Mucosa of descending colon (tissue), 3 donors: ENCODE measurements at regions not wholly inside any gene's neighbourhood (a gene's known extent, or its start where the extent isn't known, plus 50 kb on each side); places are given as distances from the start of the nearest gene placed in this dataset.

ENCODE experiments used
- ATAC-seq: fragments of 200-7000 bp; cut with Tn5 transposase; one replicate; pipeline ENCODE4 v1.9.1; 2020; ENCODE audit warnings: mild to moderate bottlenecking, moderate library complexity
- DNase-seq, 3 donors: peaks; one replicate each; pipeline ENCODE4 v3.0.0-alpha.2; 2020
- H3K36me3 ChIP-seq: fragments of 200-600 bp; one replicate; pipeline ENCODE4 v1.8.0; 2021; ENCODE audit warnings: low read depth, mild to moderate bottlenecking
- H3K4me1 ChIP-seq: fragments of 200-600 bp; one replicate; pipeline ENCODE4 v1.8.0; 2021; ENCODE audit warnings: low read depth, mild to moderate bottlenecking
- H3K4me3 ChIP-seq: fragments of 200-600 bp; one replicate; pipeline ENCODE4 v1.8.0; 2021; ENCODE audit warnings: mild to moderate bottlenecking
- H3K9me3 ChIP-seq: fragments of 200-600 bp; one replicate; pipeline ENCODE4 v1.8.0; 2021; ENCODE audit warnings: mild to moderate bottlenecking
- CTCF ChIP-seq: fragments of 200-600 bp; IDR thresholded peaks from one replicate; pipeline ENCODE4 v1.8.0; 2022; ENCODE audit warnings: antibody characterized with exemption, mild to moderate bottlenecking
- intact Hi-C, 2 donors: fragments of 100-400 bp; cut with DNase I in 1 of 2; cut with micrococcal nuclease in 1 of 2; formaldehyde crosslinking; loops; one replicate each; pipeline versions ENCODE4 v1.11.0 to v1.11.1; 2022; cut with DNase I, micrococcal nuclease
- donor health status: DM: no; HTN: no; CAD: no; lungs with moderate emphysema.
- donor health status: DM: no; HTN: no; CAD: no.
- donor health status: DM: no; HTN: yes; CAD: no.

- TF ChIP-seq CTCF: no peak
- intact Hi-C loops: no loop called here
- ATAC-seq (no peak), DNase-seq (no peak)
- Histone ChIP-seq H3K4me3 (no peak overlapping the region), H3K9me3 (no peaks in the 10 kb centered on the region), H3K4me1 (no peaks in the 10 kb centered on the region), H3K36me3 (no peaks in the 10 kb centered on the region)
Measured at GRCh38 chr2:83470928-83471327, 988.2 kb downstream of the SUCLG1 start.

GRCh38 chr2:83464444-83464843 is 994.6 kb downstream of the SUCLG1 start:
- TF ChIP-seq CTCF: no peak
- DNase-seq: no peak
- intact Hi-C loops: no loop called here

GRCh38 chr2:83462881-83463280 is 996.2 kb downstream of the SUCLG1 start:
- Histone ChIP-seq H3K4me3 (no peak overlapping the region), H3K4me1 (no peaks in the 10 kb centered on the region), H3K36me3 (no peaks in the 10 kb centered on the region), H3K9me3 (no peaks in the 10 kb centered on the region)
- intact Hi-C loops: no loop called here
- no peak for TF ChIP-seq CTCF
- DNase-seq: no peak
- ATAC-seq: no peak

More at GRCh38 chr2:83464444-83464843, 994.6 kb downstream of the SUCLG1 start:
- Histone ChIP-seq H3K4me3 (no peak overlapping the region), H3K4me1 (no peaks in the 10 kb centered on the region), H3K9me3 (no peaks in the 10 kb centered on the region), H3K36me3 (no peaks in the 10 kb centered on the region)
- ATAC-seq: no peak

GRCh38 chr2:83461135-83461534 is 997.9 kb downstream of the SUCLG1 start:
- H3K4me3 ChIP-seq: no peak overlapping the region
- no peak for TF ChIP-seq CTCF
- H3K36me3 ChIP-seq: no peaks in the 10 kb centered on the region
- no peaks in the 10 kb centered on the region for H3K4me1 ChIP-seq
- H3K9me3 ChIP-seq: no peaks in the 10 kb centered on the region
- DNase-seq: no peak
- no peak for ATAC-seq
- intact Hi-C loops: no loop called here

- intact Hi-C loops: no loop called here
- no peaks in the 10 kb centered on the region for H3K9me3 ChIP-seq
- H3K36me3 ChIP-seq: no peaks in the 10 kb centered on the region
- DNase-seq: no peak
- no peak for TF ChIP-seq CTCF
- H3K4me3 ChIP-seq: no peak overlapping the region
- no peak for ATAC-seq
- H3K4me1 ChIP-seq: no peaks in the 10 kb centered on the region
Measured at GRCh38 chr2:83459456-83459855, 999.6 kb downstream of the SUCLG1 start.

GRCh38 chr2:83435989-83436388 is 1023.1 kb downstream of the SUCLG1 start:
- H3K4me1 ChIP-seq: no peaks in the 10 kb centered on the region
- intact Hi-C loops: no loop called here

More at GRCh38 chr2:83435989-83436388, 1023.1 kb downstream of the SUCLG1 start:
- ATAC-seq (no peak), DNase-seq (no peak)
- TF ChIP-seq CTCF: no peak
- Histone ChIP-seq H3K36me3 (no peaks in the 10 kb centered on the region), H3K4me3 (no peak overlapping the region), H3K9me3 (no peaks in the 10 kb centered on the region)
